NCI-H1694 treated with DMSO at 0.1 percent for 48 hours (cell line): ENCODE measurements at regions not wholly inside any gene's neighbourhood (a gene's known extent, or its start where the extent isn't known, plus 50 kb on each side); places are given as distances from the start of the nearest gene placed in this dataset.
"Not testable (repeated sequence)": the region's sequence is repeated elsewhere in the genome, so short reads cannot be mapped to it uniquely, and the experiment has no call there.

Experiments
- DNase-seq: peaks from one replicate; lab custom pipeline; 2025; lab: John Stamatoyannopoulos, UW

GRCh38 chr1:242735323-242735722, 210.8 kb upstream of the PLD5 start:
- DNase-seq: no peak

GRCh38 chr1:242731446-242731845, 206.9 kb upstream of the PLD5 start:
- DNase-seq: no peak

GRCh38 chr1:242728696-242729095, 204.2 kb upstream of the PLD5 start:
- no peak for DNase-seq

GRCh38 chr1:242723044-242723716, 198.7 kb upstream of the PLD5 start:
- DNase-seq: no peak

GRCh38 chr1:242718967-242719366, 194.5 kb upstream of the PLD5 start:
- no peak for DNase-seq

- no peak for DNase-seq
These were observed 187.8 kb upstream of the PLD5 start for GRCh38 chr1:242712248-242712647.

GRCh38 chr1:242710847-242711246, 186.3 kb upstream of the PLD5 start:
- DNase-seq: no peak

GRCh38 chr1:242710286-242710685, 185.8 kb upstream of the PLD5 start:
- DNase-seq: no peak

GRCh38 chr1:242703467-242703866, 179.0 kb upstream of the PLD5 start:
- no peak for DNase-seq

- no peak for DNase-seq
These were observed 168.5 kb upstream of the PLD5 start for GRCh38 chr1:242692988-242693387.

GRCh38 chr1:242691610-242691945, 167.1 kb upstream of the PLD5 start:
- no peak for DNase-seq

GRCh38 chr1:242690849-242691609, 166.5 kb upstream of the PLD5 start:
- DNase-seq: no peak

GRCh38 chr1:242689378-242689777, 164.9 kb upstream of the PLD5 start:
- DNase-seq: no peak

- no peak for DNase-seq
These were observed 150.6 kb upstream of the PLD5 start for GRCh38 chr1:242674951-242675645.

GRCh38 chr1:242673652-242674051, 149.2 kb upstream of the PLD5 start:
- no peak for DNase-seq

- not testable (repeated sequence) for DNase-seq
These were observed 148.7 kb upstream of the PLD5 start for GRCh38 chr1:242673165-242673564.

- DNase-seq: no peak
These were observed 145.5 kb upstream of the PLD5 start for GRCh38 chr1:242670019-242670418.

- no peak for DNase-seq
These were observed 138.4 kb upstream of the PLD5 start for GRCh38 chr1:242662886-242663285.

- DNase-seq: not testable (repeated sequence)
These were observed 129.3 kb upstream of the PLD5 start for GRCh38 chr1:242653772-242654171.

GRCh38 chr1:242651817-242652216, 127.3 kb upstream of the PLD5 start:
- DNase-seq: no peak

- DNase-seq: no peak
These were observed 117.0 kb upstream of the PLD5 start for GRCh38 chr1:242641461-242641860.

GRCh38 chr1:242639104-242639503, 114.6 kb upstream of the PLD5 start:
- no peak for DNase-seq

GRCh38 chr1:242634732-242635131, 110.2 kb upstream of the PLD5 start:
- no peak for DNase-seq
